OCI-LY1 (cell line): ENCODE measurements at regions not wholly inside any gene's neighbourhood (a gene's known extent, or its start where the extent isn't known, plus 50 kb on each side); places are given as distances from the start of the nearest gene placed in this dataset.

Source experiments
- EZH2 ChIP-seq: fragments of 200-600 bp; sonication (generic), shearing (Covaris generic); IDR thresholded peaks from 2 replicates; pipeline ENCODE4 v1.8.0; 2017; ENCODE audit warnings: borderline replicate concordance, mixed run types, mild to moderate bottlenecking, antibody characterized with exemption, low read length, moderate library complexity, mixed read lengths
- TF ChIP-seq, protein P1 (sequence below): fragments of 200-600 bp; sonication (generic), shearing (Covaris generic); IDR thresholded peaks from 2 replicates; pipeline ENCODE4 v1.5.1; 2017; ENCODE audit warnings: mild to moderate bottlenecking, antibody characterized with exemption, low read length, moderate library complexity, mixed read lengths

DNA sequence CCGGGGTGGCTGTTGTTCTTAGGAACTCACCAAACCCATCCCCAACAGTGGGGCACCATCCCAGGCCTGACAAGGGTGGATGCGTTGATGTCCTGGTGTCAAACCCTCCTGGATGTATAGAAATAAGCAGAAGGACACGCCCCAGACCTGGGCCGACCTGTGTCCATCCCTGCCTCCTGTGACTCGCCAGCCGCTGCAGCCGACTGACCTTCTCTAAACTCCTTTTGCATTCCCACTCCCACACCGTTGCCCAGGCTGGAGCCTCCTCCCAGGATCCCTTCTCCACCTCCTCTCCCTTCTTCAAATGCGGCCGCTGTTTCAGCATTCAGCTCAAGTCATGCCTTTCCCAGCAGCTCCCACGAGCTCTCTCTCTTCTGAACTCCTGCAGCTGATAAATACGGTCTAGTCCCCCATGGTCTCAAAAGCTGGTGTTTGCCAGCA, 213.2 kb upstream of the IER5L start:
- TF ChIP-seq, protein P1, sequence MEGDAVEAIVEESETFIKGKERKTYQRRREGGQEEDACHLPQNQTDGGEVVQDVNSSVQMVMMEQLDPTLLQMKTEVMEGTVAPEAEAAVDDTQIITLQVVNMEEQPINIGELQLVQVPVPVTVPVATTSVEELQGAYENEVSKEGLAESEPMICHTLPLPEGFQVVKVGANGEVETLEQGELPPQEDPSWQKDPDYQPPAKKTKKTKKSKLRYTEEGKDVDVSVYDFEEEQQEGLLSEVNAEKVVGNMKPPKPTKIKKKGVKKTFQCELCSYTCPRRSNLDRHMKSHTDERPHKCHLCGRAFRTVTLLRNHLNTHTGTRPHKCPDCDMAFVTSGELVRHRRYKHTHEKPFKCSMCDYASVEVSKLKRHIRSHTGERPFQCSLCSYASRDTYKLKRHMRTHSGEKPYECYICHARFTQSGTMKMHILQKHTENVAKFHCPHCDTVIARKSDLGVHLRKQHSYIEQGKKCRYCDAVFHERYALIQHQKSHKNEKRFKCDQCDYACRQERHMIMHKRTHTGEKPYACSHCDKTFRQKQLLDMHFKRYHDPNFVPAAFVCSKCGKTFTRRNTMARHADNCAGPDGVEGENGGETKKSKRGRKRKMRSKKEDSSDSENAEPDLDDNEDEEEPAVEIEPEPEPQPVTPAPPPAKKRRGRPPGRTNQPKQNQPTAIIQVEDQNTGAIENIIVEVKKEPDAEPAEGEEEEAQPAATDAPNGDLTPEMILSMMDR = no peak
- no peak for TF ChIP-seq EZH2
